ENCODE measurements at regions not wholly inside any gene's neighbourhood (a gene's known extent, or its start where the extent isn't known, plus 50 kb on each side); places are given as distances from the start of the nearest gene placed in this dataset.

DNA sequence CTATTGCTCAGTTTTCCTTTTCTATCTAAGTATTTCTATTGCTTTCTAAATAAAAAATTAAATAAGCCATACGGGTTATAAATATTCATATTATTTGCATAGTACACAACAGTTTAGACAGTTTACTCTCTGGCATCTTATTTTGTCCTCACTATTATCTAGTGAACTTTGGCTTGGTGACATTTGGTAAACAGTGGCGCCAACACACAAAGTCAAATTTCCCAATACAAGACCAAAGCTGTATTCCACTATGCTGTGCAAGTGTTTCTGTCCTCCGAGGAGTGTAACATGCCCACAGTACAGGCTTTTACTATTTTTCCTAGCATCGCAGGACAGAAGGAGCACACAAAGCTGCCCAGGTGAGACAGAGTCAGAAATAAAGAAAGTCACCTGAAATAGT, 61.7 kb upstream of the TP63 start:
- no peaks in the 10 kb centered on the region for H3K79me2 ChIP-seq (ENCODE audit: control insufficient read depth, insufficient read depth, low read length)
- no peak overlapping the region for H2BK5ac ChIP-seq (ENCODE audit: low read length)
- H3K4me2 ChIP-seq (ENCODE audit: low read length) = no peak overlapping the region
- no peaks in the 10 kb centered on the region for H3K79me1 ChIP-seq (ENCODE audit: low read length)
- no peaks in the 10 kb centered on the region for H3K4me1 ChIP-seq (ENCODE audit: control insufficient read depth, low read depth, low read length)
- no peak overlapping the region for H4K8ac ChIP-seq (ENCODE audit: low read depth, low read length)
- H3K23ac ChIP-seq (ENCODE audit: low read length) = no peak overlapping the region
- no peak overlapping the region for H3K56ac ChIP-seq (ENCODE audit: low read length)
- H3K9ac ChIP-seq (ENCODE audit: low read length) = no peak overlapping the region
- H4K5ac ChIP-seq (ENCODE audit: low read length) = no peak overlapping the region
- no CpG with 5 or more reads among the region's 4 CpGs for WGBS (ENCODE audit: extremely low coverage, insufficient coverage, low lambda C conversion rate)
- no peak overlapping the region for H2BK15ac ChIP-seq (replicated peaks; ENCODE audit: low read depth)
- H3K27ac ChIP-seq (ENCODE audit: low read depth, low read length) = no peak overlapping the region
- DNase-seq = no peak
- no peak overlapping the region for H3K4me3 ChIP-seq (ENCODE audit: low read length)
- H3K27me3 ChIP-seq (ENCODE audit: insufficient read depth, low read length, poor library complexity) = no peaks in the 10 kb centered on the region
- H2BK120ac ChIP-seq (ENCODE audit: low read depth, low read length) = no peak overlapping the region
- no peak overlapping the region for H3K4ac ChIP-seq (ENCODE audit: low read depth, low read length)
- no peak overlapping the region for H2AK5ac ChIP-seq (ENCODE audit: low read length)
- H3K18ac ChIP-seq (ENCODE audit: low read length) = no peak overlapping the region
- H3K36me3 ChIP-seq (ENCODE audit: control insufficient read depth, insufficient read depth, low read length) = no peaks in the 10 kb centered on the region

DNA sequence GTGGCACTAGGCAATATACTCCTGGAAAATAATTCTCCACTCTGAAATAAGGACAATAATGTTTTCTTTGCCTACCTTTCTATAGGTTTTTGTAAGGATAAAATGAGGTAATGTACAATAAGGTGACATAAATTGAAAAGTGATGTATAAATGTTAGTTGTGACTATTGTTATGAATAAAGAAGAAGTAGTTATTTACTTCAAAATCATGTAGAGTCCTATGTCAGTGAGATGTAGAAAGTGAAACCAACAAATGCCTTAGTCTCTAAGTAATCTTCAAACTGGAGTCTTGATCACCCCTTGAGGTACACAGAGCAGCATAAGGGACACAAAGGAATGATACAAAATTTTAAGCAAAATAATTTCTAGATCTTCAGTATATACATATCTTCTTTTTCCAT, 60.3 kb upstream of the TP63 start:
- Histone ChIP-seq H3K18ac (ENCODE audit: low read length) (no peak overlapping the region), H3K4ac (ENCODE audit: low read depth, low read length) (no peak overlapping the region)

DNA sequence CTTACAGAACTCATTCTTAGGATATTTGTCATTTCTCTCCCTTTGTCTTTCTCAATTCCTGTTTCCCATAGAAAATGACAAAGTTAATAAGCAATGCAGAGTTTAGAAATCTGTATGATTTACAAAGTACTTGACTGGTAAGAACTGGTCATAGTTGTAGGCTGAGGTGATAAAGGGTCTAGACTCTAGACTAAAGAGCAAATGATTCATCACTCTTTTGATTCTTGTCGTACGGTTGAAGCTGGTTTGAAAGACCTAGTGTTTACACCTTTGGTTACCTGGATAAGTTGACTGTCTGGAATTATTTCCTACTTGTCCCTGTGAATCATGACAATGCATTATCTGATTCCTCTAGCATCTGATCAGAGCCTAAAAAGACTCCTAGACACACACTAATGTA, 58.9 kb upstream of the TP63 start:
- no peak overlapping the region for H4K8ac ChIP-seq (ENCODE audit: low read depth, low read length)
- H3K4me3 ChIP-seq (ENCODE audit: low read length) = no peak overlapping the region
- no peak overlapping the region for H3K18ac ChIP-seq (ENCODE audit: low read length)
- H3K4me1 ChIP-seq (ENCODE audit: control insufficient read depth, low read depth, low read length) = no peaks in the 10 kb centered on the region
- H3K4ac ChIP-seq (ENCODE audit: low read depth, low read length) = no peak overlapping the region
- no peaks in the 10 kb centered on the region for H3K36me3 ChIP-seq (ENCODE audit: control insufficient read depth, insufficient read depth, low read length)
- H3K4me2 ChIP-seq (ENCODE audit: low read length) = no peak overlapping the region
- H3K79me1 ChIP-seq (ENCODE audit: low read length) = no peaks in the 10 kb centered on the region
- H3K27ac ChIP-seq (ENCODE audit: low read depth, low read length) = no peak overlapping the region
- no peak overlapping the region for H2BK15ac ChIP-seq (replicated peaks; ENCODE audit: low read depth)
- no peaks in the 10 kb centered on the region for H3K79me2 ChIP-seq (ENCODE audit: control insufficient read depth, insufficient read depth, low read length)
- H2BK5ac ChIP-seq (ENCODE audit: low read length) = no peak overlapping the region
- no peak overlapping the region for H3K9ac ChIP-seq (ENCODE audit: low read length)
- no peak for DNase-seq
- H4K5ac ChIP-seq (ENCODE audit: low read length) = no peak overlapping the region
- H3K27me3 ChIP-seq (ENCODE audit: insufficient read depth, low read length, poor library complexity) = no peaks in the 10 kb centered on the region
- no peak overlapping the region for H2BK120ac ChIP-seq (ENCODE audit: low read depth, low read length)
- no peak overlapping the region for H3K23ac ChIP-seq (ENCODE audit: low read length)
- H2AK5ac ChIP-seq (ENCODE audit: low read length) = no peak overlapping the region
- no peak overlapping the region for H3K56ac ChIP-seq (ENCODE audit: low read length)
- WGBS (ENCODE audit: extremely low coverage, insufficient coverage, low lambda C conversion rate) = no CpG with 5 or more reads among the region's 2 CpGs

More for the DNA sequence above, 60.3 kb upstream of the TP63 start:
- H3K23ac ChIP-seq (ENCODE audit: low read length) = no peak overlapping the region
- no peak overlapping the region for H3K27ac ChIP-seq (ENCODE audit: low read depth, low read length)
- no peak overlapping the region for H4K8ac ChIP-seq (ENCODE audit: low read depth, low read length)
- no peak overlapping the region for H2BK120ac ChIP-seq (ENCODE audit: low read depth, low read length)
- H4K5ac ChIP-seq (ENCODE audit: low read length) = no peak overlapping the region
- no peak overlapping the region for H2BK5ac ChIP-seq (ENCODE audit: low read length)
- H3K79me2 ChIP-seq (ENCODE audit: control insufficient read depth, insufficient read depth, low read length) = no peaks in the 10 kb centered on the region
- no peak overlapping the region for H3K4me2 ChIP-seq (ENCODE audit: low read length)
- no peak for DNase-seq
- no peaks in the 10 kb centered on the region for H3K27me3 ChIP-seq (ENCODE audit: insufficient read depth, low read length, poor library complexity)
- no peak overlapping the region for H3K9ac ChIP-seq (ENCODE audit: low read length)
- no peak overlapping the region for H3K4me3 ChIP-seq (ENCODE audit: low read length)
- no peak overlapping the region for H2AK5ac ChIP-seq (ENCODE audit: low read length)
- H3K79me1 ChIP-seq (ENCODE audit: low read length) = no peaks in the 10 kb centered on the region
- no peaks in the 10 kb centered on the region for H3K4me1 ChIP-seq (ENCODE audit: control insufficient read depth, low read depth, low read length)
- H3K56ac ChIP-seq (ENCODE audit: low read length) = no peak overlapping the region
- no peaks in the 10 kb centered on the region for H3K36me3 ChIP-seq (ENCODE audit: control insufficient read depth, insufficient read depth, low read length)
- no peak overlapping the region for H2BK15ac ChIP-seq (replicated peaks; ENCODE audit: low read depth)

DNA sequence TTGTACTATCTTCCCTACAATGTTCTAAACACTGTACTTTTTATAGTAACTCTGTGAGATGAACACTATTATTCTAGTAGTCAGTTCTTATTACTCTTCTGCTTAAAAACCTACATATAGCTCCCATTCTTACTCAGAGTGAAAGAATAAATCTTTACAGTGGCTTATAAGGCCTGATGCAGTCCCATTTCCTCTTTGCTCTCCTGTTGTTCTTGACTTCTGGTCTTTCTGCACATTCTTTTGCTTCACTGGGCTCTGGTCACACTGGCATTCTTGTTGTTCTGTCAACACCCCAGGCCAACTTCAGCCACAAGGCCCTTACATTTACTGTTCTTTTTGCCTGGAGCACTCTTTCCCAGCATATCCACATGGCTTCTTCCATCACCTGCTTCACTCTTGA, 58.2 kb upstream of the TP63 start:
- Histone ChIP-seq H3K36me3 (ENCODE audit: control insufficient read depth, insufficient read depth, low read length) (no peaks in the 10 kb centered on the region), H3K27me3 (ENCODE audit: insufficient read depth, low read length, poor library complexity) (no peaks in the 10 kb centered on the region), H2BK120ac (ENCODE audit: low read depth, low read length) (no peak overlapping the region), H2BK5ac (ENCODE audit: low read length) (no peak overlapping the region), H3K79me1 (ENCODE audit: low read length) (no peaks in the 10 kb centered on the region), H3K18ac (ENCODE audit: low read length) (no peak overlapping the region), H3K4ac (ENCODE audit: low read depth, low read length) (no peak overlapping the region), H4K5ac (ENCODE audit: low read length) (no peak overlapping the region), H3K9ac (ENCODE audit: low read length) (no peak overlapping the region), H3K4me2 (ENCODE audit: low read length) (no peak overlapping the region), H3K27ac (ENCODE audit: low read depth, low read length) (no peak overlapping the region), H3K4me1 (ENCODE audit: control insufficient read depth, low read depth, low read length) (no peaks in the 10 kb centered on the region), H3K23ac (ENCODE audit: low read length) (no peak overlapping the region), H3K56ac (ENCODE audit: low read length) (no peak overlapping the region), H4K8ac (ENCODE audit: low read depth, low read length) (no peak overlapping the region), H3K79me2 (ENCODE audit: control insufficient read depth, insufficient read depth, low read length) (no peaks in the 10 kb centered on the region), H3K4me3 (ENCODE audit: low read length) (no peak overlapping the region), H2AK5ac (ENCODE audit: low read length) (no peak overlapping the region), H2BK15ac (replicated peaks; ENCODE audit: low read depth) (no peak overlapping the region)
- peak; percentile 8 for DNase-seq

DNA sequence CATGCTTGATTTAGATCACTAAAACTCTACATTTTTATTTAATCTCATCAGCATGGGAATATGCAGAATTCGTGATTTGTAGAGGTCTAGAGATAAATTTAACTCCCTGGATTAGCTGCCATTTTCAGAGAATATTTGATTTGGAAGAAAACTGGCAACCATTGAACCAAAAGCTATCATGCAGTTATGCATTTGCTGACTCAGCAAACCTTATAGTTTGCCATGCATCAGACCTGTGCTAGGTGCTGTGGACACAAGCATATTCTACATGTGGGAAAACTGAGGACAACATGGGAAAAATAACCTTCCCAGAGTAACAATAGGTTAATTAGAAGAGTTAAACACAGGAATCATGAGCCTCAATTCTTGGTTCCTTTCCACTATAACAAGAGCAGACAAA, 54.7 kb upstream of the TP63 start:
- no peaks in the 10 kb centered on the region for H3K36me3 ChIP-seq (ENCODE audit: control insufficient read depth, insufficient read depth, low read length)
- no peaks in the 10 kb centered on the region for H3K79me2 ChIP-seq (ENCODE audit: control insufficient read depth, insufficient read depth, low read length)
- H3K4ac ChIP-seq (ENCODE audit: low read depth, low read length) = no peak overlapping the region
- H3K23ac ChIP-seq (ENCODE audit: low read length) = no peak overlapping the region
- no peak for DNase-seq
- no peaks in the 10 kb centered on the region for H3K79me1 ChIP-seq (ENCODE audit: low read length)
- no peaks in the 10 kb centered on the region for H3K4me1 ChIP-seq (ENCODE audit: control insufficient read depth, low read depth, low read length)
- H2BK15ac ChIP-seq (replicated peaks; ENCODE audit: low read depth) = no peak overlapping the region
- H2BK5ac ChIP-seq (ENCODE audit: low read length) = no peak overlapping the region
- WGBS (ENCODE audit: extremely low coverage, insufficient coverage, low lambda C conversion rate) = no CpG with 5 or more reads among the region's 1 CpG
- H3K56ac ChIP-seq (ENCODE audit: low read length) = no peak overlapping the region
- H2AK5ac ChIP-seq (ENCODE audit: low read length) = no peak overlapping the region
- no peak overlapping the region for H4K5ac ChIP-seq (ENCODE audit: low read length)
- no peaks in the 10 kb centered on the region for H3K27me3 ChIP-seq (ENCODE audit: insufficient read depth, low read length, poor library complexity)
- no peak overlapping the region for H3K9ac ChIP-seq (ENCODE audit: low read length)
- no peak overlapping the region for H3K27ac ChIP-seq (ENCODE audit: low read depth, low read length)
- H3K4me3 ChIP-seq (ENCODE audit: low read length) = no peak overlapping the region
- no peak overlapping the region for H4K8ac ChIP-seq (ENCODE audit: low read depth, low read length)
- no peak overlapping the region for H2BK120ac ChIP-seq (ENCODE audit: low read depth, low read length)
- no peak overlapping the region for H3K18ac ChIP-seq (ENCODE audit: low read length)
- no peak overlapping the region for H3K4me2 ChIP-seq (ENCODE audit: low read length)

DNA sequence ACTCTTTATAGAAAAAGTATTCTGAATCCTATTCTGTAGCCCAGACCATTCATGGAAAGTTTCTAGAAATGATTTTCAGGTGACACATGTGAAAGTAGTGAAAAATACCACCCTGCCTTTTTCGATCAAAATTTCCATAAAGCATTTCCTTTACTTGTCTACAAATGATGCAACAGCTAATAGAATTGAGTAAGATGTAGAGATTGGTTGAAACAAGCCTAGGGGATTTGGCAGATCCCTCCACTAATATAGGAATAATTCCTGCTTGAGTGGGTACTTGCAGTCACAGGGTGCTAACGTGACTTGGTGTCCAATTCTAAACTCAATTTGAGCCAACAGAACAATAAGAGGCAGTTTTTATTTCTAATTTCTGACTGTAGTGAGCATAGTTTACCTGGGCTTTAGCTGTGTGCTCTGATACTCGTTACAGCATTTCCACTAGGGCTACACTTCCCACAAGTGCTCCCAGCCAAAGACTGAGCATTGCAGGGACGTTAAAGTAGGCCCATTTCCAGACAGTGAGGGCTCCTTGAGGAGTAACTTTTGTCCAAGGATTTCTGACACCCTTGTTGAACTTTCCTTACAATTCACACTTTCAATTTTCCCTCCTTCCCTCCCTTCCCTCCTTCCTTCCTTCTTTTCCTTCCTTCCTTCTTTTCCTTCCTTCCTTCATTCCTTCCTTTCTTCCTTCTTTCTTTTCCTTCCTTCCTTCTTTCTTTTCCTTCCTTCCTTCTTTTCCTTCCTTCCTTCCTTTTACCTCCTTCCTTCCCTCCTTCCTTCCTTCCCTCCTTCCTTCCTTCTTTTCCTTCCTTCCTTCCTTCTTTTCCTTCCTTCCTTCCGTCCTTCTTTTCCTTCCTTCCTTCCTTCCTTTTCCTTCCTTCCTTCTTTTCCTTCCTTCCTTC, 53.9 kb upstream of the TP63 start:
- Histone ChIP-seq H3K27me3 (ENCODE audit: insufficient read depth, low read length, poor library complexity) (no peaks in the 10 kb centered on the region), H4K8ac (ENCODE audit: low read depth, low read length) (no peak overlapping the region), H3K4ac (ENCODE audit: low read depth, low read length) (no peak overlapping the region), H3K79me2 (ENCODE audit: control insufficient read depth, insufficient read depth, low read length) (no peaks in the 10 kb centered on the region), H2BK5ac (ENCODE audit: low read length) (no peak overlapping the region), H3K56ac (ENCODE audit: low read length) (no peak overlapping the region), H3K4me2 (ENCODE audit: low read length) (no peak overlapping the region), H3K79me1 (ENCODE audit: low read length) (no peaks in the 10 kb centered on the region), H2AK5ac (ENCODE audit: low read length) (no peak overlapping the region), H3K9ac (ENCODE audit: low read length) (no peak overlapping the region), H3K4me1 (ENCODE audit: control insufficient read depth, low read depth, low read length) (no peaks in the 10 kb centered on the region), H3K18ac (ENCODE audit: low read length) (no peak overlapping the region), H2BK15ac (replicated peaks; ENCODE audit: low read depth) (no peak overlapping the region), H3K27ac (ENCODE audit: low read depth, low read length) (no peak overlapping the region), H4K5ac (ENCODE audit: low read length) (no peak overlapping the region), H3K36me3 (ENCODE audit: control insufficient read depth, insufficient read depth, low read length) (no peaks in the 10 kb centered on the region), H2BK120ac (ENCODE audit: low read depth, low read length) (no peak overlapping the region), H3K4me3 (ENCODE audit: low read length) (no peak overlapping the region), H3K23ac (ENCODE audit: low read length) (no peak overlapping the region)
- no peak for DNase-seq
- WGBS (ENCODE audit: extremely low coverage, insufficient coverage, low lambda C conversion rate) = no CpG with 5 or more reads among the region's 5 CpGs
